SK-MEL-5 (cell line): ENCODE measurements at regions not wholly inside any gene's neighbourhood (a gene's known extent, or its start where the extent isn't known, plus 50 kb on each side); places are given as distances from the start of the nearest gene placed in this dataset.
"Not testable (repeated sequence)": the region's sequence is repeated elsewhere in the genome, so short reads cannot be mapped to it uniquely, and the experiment has no call there.

Source experiments
- DNase-seq: peaks from one replicate; pipeline ENCODE4 v3.0.0-alpha.2; 2016; ENCODE audit warnings: low read depth, low spot score
- in situ Hi-C: cut with HindIII; loops from 2 replicates; pipeline ENCODE4 v1.10.0; 2016; ENCODE audit warnings: low sequenced_read_pairs, high pct_unique_total_duplicates, low pct_unique_long_range_greater_than_20kb

DNA sequence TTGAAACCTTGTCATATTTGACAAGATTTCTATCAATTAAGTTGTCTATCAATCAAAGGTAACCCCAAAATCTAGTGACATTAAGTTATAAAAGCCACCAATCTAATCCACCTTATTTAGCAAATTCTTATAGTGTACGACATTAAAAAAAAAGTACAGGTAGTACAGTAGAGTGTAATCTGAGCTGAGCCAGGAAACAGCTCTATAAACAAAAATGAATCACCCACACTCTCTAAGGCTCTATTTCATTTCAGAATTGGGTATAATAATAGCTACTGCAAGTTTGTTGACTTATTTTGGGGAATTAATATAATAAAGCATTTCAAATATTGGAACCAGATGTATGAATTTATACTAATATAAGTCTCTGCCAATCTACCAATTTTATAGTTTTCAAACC, 342.4 kb upstream of the FLRT2 start:
- DNase-seq: no peak

GRCh38 chr14:85188836-85189235, 341.1 kb upstream of the FLRT2 start:
- no peak for DNase-seq
- in situ Hi-C loops: no loop called here

More for the DNA sequence above, 342.4 kb upstream of the FLRT2 start:
- in situ Hi-C loops: no loop called here

DNA sequence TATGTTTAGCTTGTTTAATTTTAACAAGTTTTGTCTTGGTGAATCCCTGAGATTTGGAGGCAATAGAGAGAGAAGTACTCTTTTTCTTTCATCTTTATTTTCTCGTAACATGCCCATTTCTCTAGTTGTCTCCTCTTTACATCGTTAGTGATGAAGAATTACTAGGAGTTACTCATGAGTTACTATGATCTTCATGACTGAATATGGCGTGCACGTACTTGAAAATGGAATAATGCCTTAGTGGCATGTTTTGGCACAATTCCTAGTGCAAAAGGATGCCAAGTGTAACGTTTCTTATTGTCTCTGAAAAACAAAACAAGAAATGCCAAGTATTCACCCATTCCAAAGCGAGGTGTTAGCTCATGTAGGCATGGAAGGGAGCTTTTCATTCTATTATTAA, 340.7 kb upstream of the FLRT2 start:
- in situ Hi-C loops, DNase-seq: not testable (repeated sequence)

- in situ Hi-C loops: no loop called here
- DNase-seq: no peak
Observed at GRCh38 chr14:85190251-85190650, 339.7 kb upstream of the FLRT2 start.

DNA sequence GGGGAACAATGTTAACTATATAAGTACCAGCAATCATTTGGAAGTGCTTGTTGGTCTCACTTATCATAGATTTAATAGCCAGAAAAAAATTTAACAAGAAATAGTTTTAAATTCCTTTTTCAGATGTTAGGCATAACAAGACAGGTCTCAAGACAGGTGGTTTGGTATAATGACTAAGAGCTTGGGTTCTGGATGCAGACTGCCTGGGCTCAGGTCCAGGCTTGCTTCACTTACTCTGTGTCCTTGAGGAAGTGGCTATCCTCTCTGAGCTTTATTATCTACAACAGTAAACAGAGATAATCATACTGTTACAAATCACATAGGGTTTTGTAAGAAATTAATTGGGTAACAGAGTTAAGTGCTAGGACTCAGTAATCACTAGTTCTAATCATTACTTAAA, 338.0 kb upstream of the FLRT2 start:
- in situ Hi-C loops: no loop called here
- no peak for DNase-seq

DNA sequence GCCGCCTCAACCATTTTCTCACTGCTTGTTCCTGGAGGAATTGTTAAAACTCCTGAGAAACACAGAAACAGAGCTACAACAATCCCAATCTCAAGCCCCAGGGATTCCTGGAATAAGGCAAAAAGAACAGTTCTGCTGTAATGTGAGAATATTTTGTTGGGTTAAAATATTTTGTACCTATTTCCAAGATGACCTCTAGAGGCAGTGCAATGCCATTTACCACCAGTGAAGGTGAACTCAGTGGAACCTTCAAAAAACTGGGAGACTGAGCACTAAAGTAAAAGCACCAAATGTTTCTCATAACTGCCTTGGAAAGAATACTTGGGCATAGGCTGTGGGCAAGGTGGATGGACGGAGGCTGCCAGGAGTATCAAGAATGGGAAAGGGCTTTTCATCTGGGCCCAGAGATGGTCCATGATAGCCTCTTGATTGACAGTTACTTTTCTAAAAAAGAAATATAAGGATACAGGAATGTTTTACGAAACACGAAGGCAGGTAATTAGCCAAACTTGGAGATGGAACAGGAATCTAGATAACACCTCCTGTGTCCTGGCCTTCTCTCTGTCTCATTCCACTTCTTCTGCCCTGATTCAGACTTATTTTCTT, 334.0 kb upstream of the FLRT2 start:
- DNase-seq: peak; percentile 13
- in situ Hi-C loops: no loop called here

DNA sequence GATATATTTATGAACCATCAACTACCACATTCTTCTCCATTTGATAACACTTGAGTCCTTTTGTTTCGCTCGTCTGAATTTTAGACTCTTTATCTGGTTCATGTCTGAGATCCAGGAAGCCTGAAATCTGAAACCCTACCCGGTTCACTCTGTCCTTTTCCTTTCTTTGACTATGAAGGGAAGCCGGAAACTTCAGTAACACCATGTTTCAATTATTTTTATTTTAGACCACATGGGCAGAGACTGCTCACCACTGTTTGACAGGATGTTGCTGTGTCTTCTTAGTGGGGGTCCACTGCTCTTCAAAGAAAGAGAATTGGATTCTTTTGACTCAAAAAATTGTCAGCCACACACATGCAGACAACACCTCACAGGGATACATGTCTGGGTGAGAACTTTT, 331.9 kb upstream of the FLRT2 start:
- no peak for DNase-seq
- in situ Hi-C loops: no loop called here

GRCh38 chr14:85205875-85206274, 324.1 kb upstream of the FLRT2 start:
- DNase-seq: no peak
- in situ Hi-C loops: no loop called here

DNA sequence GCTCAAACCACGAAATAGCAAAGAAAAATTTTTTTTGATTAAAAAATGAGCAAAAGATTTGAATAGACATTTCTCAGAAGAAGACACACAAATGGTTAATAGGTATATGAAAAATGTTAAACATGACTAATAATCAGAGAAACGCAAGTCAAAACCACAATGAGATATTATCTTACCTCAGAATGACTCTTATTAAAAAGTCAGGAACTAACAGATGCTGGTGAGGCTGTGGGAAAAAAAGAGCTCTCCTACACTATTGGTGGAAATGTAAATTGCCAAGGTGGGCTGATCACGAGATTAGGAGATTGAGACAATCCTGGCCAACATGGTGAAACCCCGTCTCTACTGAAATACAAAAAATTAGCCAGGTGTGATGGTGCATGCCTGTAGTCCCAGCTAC, 315.5 kb upstream of the FLRT2 start:
- in situ Hi-C loops: no loop called here
- DNase-seq: no peak

- in situ Hi-C loops: no loop called here
- DNase-seq: no peak
Observed at GRCh38 chr14:85217412-85217811, 312.5 kb upstream of the FLRT2 start.

DNA sequence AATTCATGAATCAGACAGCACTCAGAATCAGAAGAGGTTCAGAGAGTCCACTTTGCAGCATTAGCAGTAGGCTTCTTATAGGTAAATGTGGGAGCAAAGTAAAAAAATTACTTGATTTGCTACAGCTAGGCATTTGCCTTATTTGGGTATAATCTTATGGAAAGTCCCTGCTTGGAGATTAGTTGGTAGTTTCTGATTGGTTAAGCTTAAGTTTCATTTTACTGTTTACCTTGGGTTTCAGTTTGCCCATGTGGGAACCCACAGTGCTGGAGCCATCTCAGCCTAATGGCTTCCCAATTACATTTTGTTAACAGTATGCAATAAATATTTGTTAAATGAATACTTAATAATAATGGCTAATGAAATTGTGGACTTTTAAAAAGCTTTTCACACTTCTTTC, 311.0 kb upstream of the FLRT2 start:
- DNase-seq: no peak
- in situ Hi-C loops: no loop called here

DNA sequence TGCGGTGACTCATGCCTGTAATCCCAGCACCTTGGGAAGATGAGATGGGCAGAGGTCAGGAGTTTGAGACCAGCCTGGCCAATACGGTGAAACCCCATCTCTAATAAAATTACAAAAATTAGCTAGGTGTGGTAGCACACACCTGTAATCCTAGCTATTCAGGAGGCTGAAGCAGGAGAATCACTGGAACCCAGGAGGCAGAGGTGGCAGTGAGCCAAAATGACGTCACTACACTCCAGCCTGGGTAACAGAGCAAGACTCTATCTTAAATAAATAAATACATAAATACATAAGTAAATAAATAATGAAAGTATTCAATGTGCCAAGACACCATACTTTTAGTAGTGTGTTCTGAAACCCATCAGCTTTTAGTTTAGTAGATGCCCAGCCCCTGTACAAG, 308.1 kb upstream of the FLRT2 start:
- DNase-seq: no peak
- in situ Hi-C loops: no loop called here

DNA sequence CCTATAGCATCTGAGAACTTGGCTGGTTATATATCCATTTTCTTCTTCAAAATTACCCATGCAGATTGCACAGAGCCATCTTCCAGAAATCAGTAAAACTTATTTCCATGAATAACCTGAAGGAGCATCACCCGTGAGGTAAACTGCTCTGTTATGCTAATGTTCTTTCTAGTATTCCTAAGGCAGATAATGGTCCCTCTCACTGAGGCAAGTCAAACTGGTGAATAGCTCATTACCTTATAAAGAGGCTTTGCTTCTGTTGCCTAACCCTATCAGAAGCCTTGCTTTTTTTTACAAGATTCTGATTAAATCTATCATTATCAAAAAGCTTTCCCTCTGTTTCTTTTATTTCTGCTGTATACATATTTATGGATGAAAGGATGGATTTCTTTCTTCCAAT, 307.6 kb upstream of the FLRT2 start:
- in situ Hi-C loops: no loop called here
- DNase-seq: no peak

DNA sequence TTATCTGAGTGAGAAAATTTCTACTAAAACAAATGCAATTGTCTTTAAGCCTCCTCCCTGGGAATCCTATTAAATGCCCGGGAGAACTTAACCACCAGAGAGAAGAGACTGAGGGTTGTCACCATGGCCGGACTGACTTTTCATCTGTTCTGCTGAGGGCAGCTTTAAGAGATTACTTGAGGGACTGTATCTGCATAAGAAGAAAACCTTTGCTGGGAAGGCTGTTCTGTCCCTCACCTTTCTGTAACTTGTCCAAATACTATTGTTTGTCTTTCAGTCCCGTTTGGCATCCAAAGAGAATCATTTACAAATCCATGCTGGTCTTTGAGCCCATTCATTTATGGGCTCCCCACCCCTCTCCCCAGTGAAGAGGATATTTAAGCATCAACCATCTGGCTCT, 306.3 kb upstream of the FLRT2 start:
- in situ Hi-C loops: no loop called here

GRCh38 chr14:85224241-85224640, 305.7 kb upstream of the FLRT2 start:
- no peak for DNase-seq
- in situ Hi-C loops: no loop called here

More for the DNA sequence above, 306.3 kb upstream of the FLRT2 start:
- no peak for DNase-seq

DNA sequence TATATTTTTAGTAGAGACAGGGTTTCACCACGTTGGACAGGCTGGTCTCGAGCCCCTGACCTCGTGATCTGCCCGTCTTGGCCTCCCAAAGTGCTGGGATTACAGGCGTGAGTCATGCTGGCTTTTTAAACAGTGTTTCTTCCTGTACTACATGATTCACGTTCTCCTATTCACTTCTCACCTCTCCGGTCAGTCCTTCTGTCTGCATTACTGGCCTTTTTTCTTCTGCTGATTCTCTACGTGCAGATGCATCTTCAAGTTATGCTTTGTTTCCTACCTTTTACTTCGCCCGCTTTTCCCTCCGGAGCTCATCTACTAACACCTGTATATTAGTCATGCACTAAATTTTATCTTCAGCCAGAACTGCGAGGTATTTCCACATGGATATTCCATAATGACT, 296.2 kb upstream of the FLRT2 start:
- peak; percentile 4 for DNase-seq
- in situ Hi-C loops: no loop called here

- DNase-seq: no peak
- in situ Hi-C loops: no loop called here
Observed at GRCh38 chr14:85234156-85235025, 295.6 kb upstream of the FLRT2 start.

DNA sequence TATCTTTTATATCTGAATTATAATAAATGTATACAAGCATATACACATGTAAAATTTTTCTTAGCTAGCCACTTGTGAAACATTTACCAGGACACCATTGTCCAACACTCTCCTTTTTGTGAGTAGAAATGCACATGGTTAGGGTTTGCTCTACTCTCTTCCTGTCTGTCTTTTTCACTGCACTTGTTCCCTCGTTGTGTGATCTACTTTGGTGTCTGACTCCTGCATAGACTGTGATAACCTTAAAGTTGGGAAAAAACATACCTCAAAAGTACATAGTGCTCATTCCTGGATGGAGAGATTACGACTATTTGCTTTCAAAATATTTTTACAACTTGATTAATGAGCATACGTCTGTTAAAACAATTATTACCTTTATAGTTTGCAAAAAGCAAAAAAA, 294.1 kb upstream of the FLRT2 start:
- in situ Hi-C loops: no loop called here
- DNase-seq: no peak

DNA sequence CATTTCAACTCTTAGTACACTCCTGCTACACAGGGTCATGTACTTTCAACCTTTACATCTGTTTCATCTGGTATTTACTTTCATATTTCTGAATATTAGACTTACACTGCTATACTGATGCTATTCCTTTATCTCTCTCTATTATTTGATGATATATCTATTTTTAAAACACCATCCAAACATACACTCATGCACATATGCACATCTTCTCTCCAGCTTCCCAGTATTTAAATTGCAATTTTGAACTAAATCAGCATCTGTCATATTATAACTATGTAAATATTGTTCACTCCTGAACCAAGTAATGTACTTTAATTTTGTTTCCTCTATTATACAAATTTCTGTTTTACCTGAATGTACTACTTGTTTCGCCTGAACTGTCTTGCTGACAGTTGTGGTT, 293.6 kb upstream of the FLRT2 start:
- no peak for DNase-seq
- in situ Hi-C loops: no loop called here
